Tibial nerve (tissue), 4 donors: ENCODE measurements at regions not wholly inside any gene's neighbourhood (a gene's known extent, or its start where the extent isn't known, plus 50 kb on each side); places are given as distances from the start of the nearest gene placed in this dataset.

Experiments
- DNase-seq, 2 donors: peaks; one replicate each; pipeline ENCODE4 v3.0.0-alpha.2; 2019; ENCODE audit warnings: low spot score in 2 of 2
- H3K27ac ChIP-seq, 4 donors: fragments of 200-600 bp; sonication (generic) in 3 of 4; one replicate each; pipeline ENCODE4 v1.5.1; 2017 to 2019; ENCODE audit warnings: mild to moderate bottlenecking in 1 of 4
- H3K27me3 ChIP-seq, 2 donors: fragments of 200-600 bp; sonication (generic) in 1 of 2; one replicate each; pipeline versions ENCODE4 v1.5.1 to v1.6.0; 2017 to 2019
- H3K36me3 ChIP-seq, 3 donors: fragments of 200-600 bp; sonication (generic); one replicate each; pipeline ENCODE4 v1.5.1; 2018 to 2019
- H3K4me1 ChIP-seq, 4 donors: fragments of 200-600 bp; sonication (generic) in 3 of 4; one replicate each; pipeline ENCODE4 v1.5.1; 2017 to 2019
- H3K4me3 ChIP-seq, 4 donors: fragments of 200-600 bp; sonication (generic) in 3 of 4; one replicate each; pipeline ENCODE4 v1.5.1; 2017 to 2019; ENCODE audit warnings: mild to moderate bottlenecking in 1 of 4, moderate library complexity in 1 of 4
- H3K9me3 ChIP-seq, 4 donors: fragments of 200-600 bp; sonication (generic) in 3 of 4; one replicate each; pipeline ENCODE4 v1.5.1; 2017 to 2019
- CTCF ChIP-seq, 5 experiments: fragments of 200-600 bp in 3 of 5; fragments of 450-650 bp in 2 of 5; sonication (generic) in 3 of 5; IDR thresholded peaks; one replicate each; pipeline ENCODE4 v1.5.1; 2016 to 2019; ENCODE audit warnings: antibody characterized with exemption in 5 of 5, mild to moderate bottlenecking in 3 of 5, moderate library complexity in 2 of 5
- EP300 ChIP-seq, 2 donors: sonication (generic); formaldehyde crosslinking; IDR thresholded peaks; one replicate each; pipeline ENCODE4 v1.6.1; 2017; ENCODE audit warnings: antibody characterized with exemption in 2 of 2, mild to moderate bottlenecking in 1 of 2
- POLR2A ChIP-seq, 2 donors: fragments of 450-650 bp; IDR thresholded peaks; one replicate each; pipeline ENCODE4 v1.6.1; 2017; ENCODE audit warnings: antibody characterized with exemption in 2 of 2, mild to moderate bottlenecking in 2 of 2, moderate library complexity in 2 of 2
- WGBS, 2 donors: methylation state at CpG; one replicate each; pipeline ENCODE4 v1.1.5; 2018; 5-methylcytosine and 5-hydroxymethylcytosine counted together

GRCh38 chr4:17142232-17142711, 243.8 kb upstream of the LDB2 start:
- H3K27me3 ChIP-seq: no peaks in the 10 kb centered on the region
- H3K4me1 ChIP-seq: no peaks in the 10 kb centered on the region
- H3K27ac ChIP-seq: no peak overlapping the region
- no peak for TF ChIP-seq CTCF (IDR thresholded peaks at IDR 0.05)
- TF ChIP-seq EP300 (IDR thresholded peaks at IDR 0.05): no peak
- no peak for TF ChIP-seq POLR2A (IDR thresholded peaks at IDR 0.05)
- H3K4me3 ChIP-seq: no peak overlapping the region
- H3K9me3 ChIP-seq: peaks cover 0 to 35% (median 0%) of the 10 kb centered on the region in 4 donors
- H3K36me3 ChIP-seq: no peaks in the 10 kb centered on the region
- DNase-seq: no peak

GRCh38 chr4:17138847-17139246, 240.4 kb upstream of the LDB2 start:
- Histone ChIP-seq H3K4me1 (no peaks in the 10 kb centered on the region), H3K4me3 (no peak overlapping the region), H3K27ac (no peak overlapping the region), H3K36me3 (no peaks in the 10 kb centered on the region), H3K9me3 (peaks cover 0 to 36% (median 0%) of the 10 kb centered on the region in 4 donors), H3K27me3 (no peaks in the 10 kb centered on the region)
- no peak for TF ChIP-seq CTCF (IDR thresholded peaks at IDR 0.05)
- TF ChIP-seq EP300 (IDR thresholded peaks at IDR 0.05): no peak
- no peak for TF ChIP-seq POLR2A (IDR thresholded peaks at IDR 0.05)
- DNase-seq: no peak

GRCh38 chr4:17134565-17134964, 236.1 kb upstream of the LDB2 start:
- DNase-seq: no peak
- H3K36me3 ChIP-seq: no peaks in the 10 kb centered on the region
- TF ChIP-seq CTCF (IDR thresholded peaks at IDR 0.05) (no peak), POLR2A (IDR thresholded peaks at IDR 0.05) (no peak), EP300 (IDR thresholded peaks at IDR 0.05) (no peak)
- H3K9me3 ChIP-seq: peaks cover 0 to 24% (median 0%) of the 10 kb centered on the region in 4 donors
- H3K4me3 ChIP-seq: no peak overlapping the region
- no peak overlapping the region for H3K27ac ChIP-seq
- no peaks in the 10 kb centered on the region for H3K4me1 ChIP-seq
- no peaks in the 10 kb centered on the region for H3K27me3 ChIP-seq

- Histone ChIP-seq H3K9me3 (peaks cover 0 to 19% (median 0%) of the 10 kb centered on the region in 4 donors), H3K4me1 (no peaks in the 10 kb centered on the region), H3K36me3 (no peaks in the 10 kb centered on the region), H3K27me3 (no peaks in the 10 kb centered on the region), H3K4me3 (no peak overlapping the region), H3K27ac (no peak overlapping the region)
- 67 to 72% methylated on average over 3 of the region's 3 CpGs for WGBS, 2 donors
- no peak for TF ChIP-seq EP300 (IDR thresholded peaks at IDR 0.05)
- TF ChIP-seq CTCF (IDR thresholded peaks at IDR 0.05): no peak
- no peak for TF ChIP-seq POLR2A (IDR thresholded peaks at IDR 0.05)
- no peak for DNase-seq
These were observed 235.7 kb upstream of the LDB2 start for GRCh38 chr4:17134100-17134499.

GRCh38 chr4:17132226-17132625, 233.8 kb upstream of the LDB2 start:
- DNase-seq: no peak
- Histone ChIP-seq H3K4me1 (no peaks in the 10 kb centered on the region), H3K9me3 (peaks cover 0 to under 1% (median 0%) of the 10 kb centered on the region in 4 donors), H3K27ac (no peak overlapping the region), H3K36me3 (no peaks in the 10 kb centered on the region), H3K27me3 (no peaks in the 10 kb centered on the region), H3K4me3 (no peak overlapping the region)
- 81 to 84% methylated on average over 2 of the region's 2 CpGs for WGBS, 2 donors
- TF ChIP-seq CTCF (IDR thresholded peaks at IDR 0.05) (no peak), EP300 (IDR thresholded peaks at IDR 0.05) (no peak), POLR2A (IDR thresholded peaks at IDR 0.05) (no peak)
